Hematopoietic multipotent progenitor cell treated with erythropoietin and hydrocortisone succinate and interleukin-3 and kit ligand, for 8 days (in vitro differentiated cells): ENCODE measurements at regions not wholly inside any gene's neighbourhood (a gene's known extent, or its start where the extent isn't known, plus 50 kb on each side); places are given as distances from the start of the nearest gene placed in this dataset.
"Not testable (repeated sequence)": the region's sequence is repeated elsewhere in the genome, so short reads cannot be mapped to it uniquely, and the experiment has no call there.

Source experiments
- DNase-seq: peaks from one replicate; pipeline ENCODE4 v3.0.0-alpha.2; 2015

- not testable (repeated sequence) for DNase-seq
Observed at GRCh38 chrX:107296184-107296583, 89.8 kb downstream of the DNAAF6 start.

- no peak for DNase-seq
Observed at GRCh38 chrX:107298276-107298675, 91.9 kb downstream of the DNAAF6 start.

- DNase-seq = no peak
Observed at GRCh38 chrX:107301253-107301652, 94.8 kb downstream of the DNAAF6 start.

- no peak for DNase-seq
Observed at GRCh38 chrX:107304141-107304540, 97.7 kb downstream of the DNAAF6 start.

- no peak for DNase-seq
Observed at GRCh38 chrX:107323786-107324492, 117.5 kb downstream of the DNAAF6 start.

GRCh38 chrX:107324493-107325310 lies 118.3 kb downstream of the DNAAF6 start:
- peak; percentile 35 for DNase-seq

GRCh38 chrX:107325467-107325866 lies 119.1 kb downstream of the DNAAF6 start:
- DNase-seq = no peak

GRCh38 chrX:107348051-107348450 lies 101.4 kb upstream of the FRMPD3 start:
- no peak for DNase-seq

GRCh38 chrX:107348990-107349389 lies 100.5 kb upstream of the FRMPD3 start:
- DNase-seq = no peak

GRCh38 chrX:107355533-107355932 lies 93.9 kb upstream of the FRMPD3 start:
- no peak for DNase-seq

GRCh38 chrX:107360788-107361360 lies 88.6 kb upstream of the FRMPD3 start:
- DNase-seq = no peak

- DNase-seq = not testable (repeated sequence)
Observed at GRCh38 chrX:107370185-107370584, 79.3 kb upstream of the FRMPD3 start.

- DNase-seq = no peak
Observed at GRCh38 chrX:107374132-107374531, 75.3 kb upstream of the FRMPD3 start.

- DNase-seq = no peak
Observed at GRCh38 chrX:107374831-107375230, 74.6 kb upstream of the FRMPD3 start.

- DNase-seq = not testable (repeated sequence)
Observed at GRCh38 chrX:107376186-107376585, 73.3 kb upstream of the FRMPD3 start.

GRCh38 chrX:107384397-107385105 lies 64.9 kb upstream of the FRMPD3 start:
- no peak for DNase-seq

GRCh38 chrX:107389726-107390125 lies 59.7 kb upstream of the FRMPD3 start:
- no peak for DNase-seq

- DNase-seq = not testable (repeated sequence)
Observed at GRCh38 chrX:107393656-107394055, 55.8 kb upstream of the FRMPD3 start.

GRCh38 chrX:107396235-107396634 lies 53.2 kb upstream of the FRMPD3 start:
- no peak for DNase-seq

- DNase-seq = no peak
Observed at GRCh38 chrX:107396783-107397182, 52.7 kb upstream of the FRMPD3 start.

- no peak for DNase-seq
Observed at GRCh38 chrX:107398115-107398514, 51.3 kb upstream of the FRMPD3 start.
